ENCODE measurements at regions not wholly inside any gene's neighbourhood (a gene's known extent, or its start where the extent isn't known, plus 50 kb on each side); places are given as distances from the start of the nearest gene placed in this dataset.

- TF ChIP-seq CTCF (IDR thresholded peaks at IDR 0.05; ENCODE audit: low read depth, low read length) = no peak
- H3K36me3 ChIP-seq = no peaks in the 10 kb centered on the region
- H3K27ac ChIP-seq = no peak overlapping the region
- H3K9me3 ChIP-seq (ENCODE audit: low read depth) = no peaks in the 10 kb centered on the region
- no peaks in the 10 kb centered on the region for H3K27me3 ChIP-seq
- no peaks in the 10 kb centered on the region for H3K4me1 ChIP-seq (ENCODE audit: low read depth)
- no peak overlapping the region for H3K4me3 ChIP-seq
- no peak for DNase-seq (ENCODE audit: low read depth in 1 of 2, low spot score in 1 of 2)
Measured at GRCh38 chr1:185406691-185407009, 89.6 kb upstream of the IVNS1ABP start.

GRCh38 chr1:185406006-185406690 is 89.1 kb upstream of the IVNS1ABP start:
- no peak for DNase-seq (ENCODE audit: low read depth in 1 of 2, low spot score in 1 of 2)
- no peak for TF ChIP-seq CTCF (IDR thresholded peaks at IDR 0.05; ENCODE audit: low read depth, low read length)
- no peaks in the 10 kb centered on the region for H3K9me3 ChIP-seq (ENCODE audit: low read depth)
- H3K4me1 ChIP-seq (ENCODE audit: low read depth) = no peaks in the 10 kb centered on the region
- H3K36me3 ChIP-seq = no peaks in the 10 kb centered on the region
- H3K27ac ChIP-seq = no peak overlapping the region
- no peaks in the 10 kb centered on the region for H3K27me3 ChIP-seq
- no peak overlapping the region for H3K4me3 ChIP-seq

- H3K27ac ChIP-seq = no peak overlapping the region
- H3K36me3 ChIP-seq = no peaks in the 10 kb centered on the region
- TF ChIP-seq CTCF (IDR thresholded peaks at IDR 0.05; ENCODE audit: low read depth, low read length) = no peak
- H3K9me3 ChIP-seq (ENCODE audit: low read depth) = no peaks in the 10 kb centered on the region
- no peaks in the 10 kb centered on the region for H3K27me3 ChIP-seq
- no peaks in the 10 kb centered on the region for H3K4me1 ChIP-seq (ENCODE audit: low read depth)
- no peak overlapping the region for H3K4me3 ChIP-seq
- DNase-seq (ENCODE audit: low read depth in 1 of 2, low spot score in 1 of 2) = no peak
Measured at GRCh38 chr1:185404907-185405568, 88.0 kb upstream of the IVNS1ABP start.

- peak in 1 of 2 donors; percentile 51 for DNase-seq (ENCODE audit: low read depth in 1 of 2, low spot score in 1 of 2)
- Histone ChIP-seq H3K36me3 (no peaks in the 10 kb centered on the region), H3K4me3 (no peak overlapping the region), H3K27ac (no peak overlapping the region), H3K27me3 (no peaks in the 10 kb centered on the region), H3K4me1 (ENCODE audit: low read depth) (no peaks in the 10 kb centered on the region), H3K9me3 (ENCODE audit: low read depth) (no peaks in the 10 kb centered on the region)
- TF ChIP-seq CTCF (IDR thresholded peaks at IDR 0.05; ENCODE audit: low read depth, low read length) = no peak
Measured at GRCh38 chr1:185404291-185404690, 87.2 kb upstream of the IVNS1ABP start.

GRCh38 chr1:185402930-185403329 is 85.9 kb upstream of the IVNS1ABP start:
- no peaks in the 10 kb centered on the region for H3K27me3 ChIP-seq
- no peaks in the 10 kb centered on the region for H3K36me3 ChIP-seq
- no peaks in the 10 kb centered on the region for H3K9me3 ChIP-seq (ENCODE audit: low read depth)
- no peak overlapping the region for H3K27ac ChIP-seq
- H3K4me3 ChIP-seq = no peak overlapping the region
- no peak for TF ChIP-seq CTCF (IDR thresholded peaks at IDR 0.05; ENCODE audit: low read depth, low read length)
- no peak for DNase-seq (ENCODE audit: low read depth in 1 of 2, low spot score in 1 of 2)
- no peaks in the 10 kb centered on the region for H3K4me1 ChIP-seq (ENCODE audit: low read depth)
